Left renal cortex interstitium (tissue), 4 donors: ENCODE measurements at regions not wholly inside any gene's neighbourhood (a gene's known extent, or its start where the extent isn't known, plus 50 kb on each side); places are given as distances from the start of the nearest gene placed in this dataset.

Experiments
- DNase-seq, 4 donors: peaks; one replicate each; pipeline ENCODE4 v3.0.0-alpha.2; 2013; ENCODE audit warnings: low read depth in 4 of 4, low spot score in 2 of 4, missing footprints in 1 of 4

DNA sequence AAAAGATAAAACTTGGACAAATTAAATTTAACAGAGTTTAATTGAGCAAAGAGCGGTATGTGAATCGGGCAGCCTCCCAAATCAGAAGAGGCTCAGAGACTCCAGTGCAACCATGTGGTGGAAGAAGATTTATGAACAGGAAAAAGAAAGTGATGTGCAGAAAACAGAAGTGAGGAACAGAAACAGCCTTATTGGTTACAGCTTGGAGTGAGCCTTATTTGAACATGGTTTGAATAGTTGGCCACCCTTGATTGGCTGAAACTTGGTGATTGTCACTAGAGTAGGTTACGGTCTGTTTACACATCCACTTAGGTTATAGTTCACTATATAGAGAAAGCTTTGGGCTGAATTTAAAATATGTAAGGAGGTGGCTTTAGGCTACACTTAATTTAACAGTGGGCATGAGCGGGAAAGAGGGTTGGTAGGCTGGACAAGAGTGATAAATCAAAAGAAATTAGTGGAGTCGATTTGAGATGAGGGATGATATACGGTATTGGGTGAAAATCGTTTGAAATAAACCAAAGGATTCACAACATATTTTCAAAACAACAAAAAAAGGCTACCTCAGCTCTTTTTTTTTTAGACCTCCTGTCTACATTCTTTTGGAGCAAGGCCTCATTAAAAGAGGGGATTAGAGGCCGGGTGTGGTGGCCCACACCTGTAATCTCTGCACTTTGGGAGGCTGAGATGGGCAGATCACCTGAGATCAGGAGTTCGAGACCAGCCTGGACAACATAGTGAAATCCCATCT lies 84.3 kb upstream of the PREP start:
- DNase-seq, result no peak

DNA sequence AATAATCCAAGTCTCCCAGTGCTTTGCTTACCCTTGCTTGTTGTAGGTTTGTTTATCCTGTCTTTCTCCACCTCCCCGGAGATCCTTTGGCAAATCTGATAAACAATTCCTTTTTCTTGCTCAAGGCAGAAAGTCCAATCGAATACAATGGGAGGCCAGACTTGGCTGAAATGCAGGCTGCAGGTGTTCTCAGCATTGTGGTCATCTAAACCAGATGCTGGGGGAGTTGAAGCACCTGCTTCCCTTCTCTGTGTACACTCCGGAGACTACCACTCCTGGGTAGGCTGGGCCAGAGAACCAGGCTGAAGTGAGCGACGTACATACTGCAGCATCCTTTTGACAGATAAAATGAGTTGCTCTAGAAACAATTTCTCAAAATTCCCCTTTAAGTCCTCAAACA lies 82.6 kb upstream of the PREP start:
- no peak for DNase-seq

- DNase-seq, result peak in 2 of 4 donors; percentile 11 to 65
These were observed 81.6 kb upstream of the PREP start for GRCh38 chr6:105484238-105485161.

DNA sequence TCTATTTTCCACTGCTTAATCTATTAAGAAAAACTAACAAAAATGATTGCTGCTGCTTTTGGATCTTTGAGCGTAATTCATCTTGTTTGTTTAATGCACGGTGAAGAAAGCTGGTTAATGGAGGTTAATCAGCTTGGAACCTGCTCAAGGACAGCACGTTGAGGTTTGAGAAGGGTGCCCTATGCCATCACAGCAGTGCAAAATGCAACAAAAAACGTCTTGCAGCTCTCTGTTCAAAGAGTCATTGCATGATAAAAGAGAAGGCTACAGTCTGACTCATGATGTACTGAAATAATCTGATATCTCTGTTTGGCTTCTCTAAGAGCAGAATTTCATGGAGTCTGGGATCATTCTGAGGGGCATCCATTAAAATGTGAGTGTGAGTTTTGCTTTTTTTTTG lies 80.6 kb upstream of the PREP start:
- DNase-seq, result no peak

DNA sequence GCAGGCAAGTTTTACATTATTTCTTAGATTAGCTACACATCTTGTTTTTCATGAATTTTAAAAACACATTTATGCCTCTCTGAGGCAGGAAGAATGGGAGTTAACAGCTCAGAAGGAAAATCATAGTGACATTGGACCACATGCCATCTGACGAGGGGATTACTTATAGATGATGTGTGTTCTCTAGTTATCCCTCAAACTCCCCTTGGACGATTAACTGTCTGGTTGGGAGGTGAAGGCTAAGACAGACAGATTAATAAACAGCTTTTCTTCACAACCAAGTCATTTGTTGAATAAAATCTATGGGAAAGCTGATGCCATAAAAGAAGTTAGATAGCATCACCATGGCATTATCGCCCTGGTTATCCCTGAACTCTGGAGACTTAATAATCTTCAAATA lies 80.0 kb upstream of the PREP start:
- DNase-seq, result no peak

DNA sequence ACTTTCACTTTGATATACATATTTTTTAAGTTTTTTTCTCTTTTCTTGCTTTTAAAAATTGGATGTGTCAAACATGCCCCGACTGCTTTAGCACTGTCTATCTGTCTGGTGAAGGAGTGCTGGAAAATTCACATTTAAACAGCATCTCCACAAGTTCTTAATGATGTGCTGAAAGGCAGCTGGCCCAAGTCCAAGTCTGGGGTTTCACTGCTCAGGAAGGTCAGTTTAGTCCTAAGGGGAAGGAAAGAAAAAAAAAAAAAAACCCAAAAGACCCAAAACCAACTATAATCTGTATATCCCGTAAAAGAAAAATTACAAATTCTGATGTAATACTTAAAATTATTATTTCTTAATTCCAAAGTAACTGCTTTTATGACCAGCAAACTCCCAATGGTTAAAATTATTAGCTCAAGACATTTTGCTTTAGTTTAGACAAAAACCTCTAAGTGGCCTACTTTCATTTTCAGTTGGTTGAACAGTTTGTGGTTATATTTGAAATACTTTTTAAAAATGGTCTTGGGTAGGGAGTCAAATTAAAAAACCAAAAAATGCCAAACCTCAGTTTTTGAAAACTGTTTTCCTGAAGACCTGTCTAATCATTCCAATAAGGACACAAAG lies 79.5 kb upstream of the PREP start:
- no peak for DNase-seq

DNA sequence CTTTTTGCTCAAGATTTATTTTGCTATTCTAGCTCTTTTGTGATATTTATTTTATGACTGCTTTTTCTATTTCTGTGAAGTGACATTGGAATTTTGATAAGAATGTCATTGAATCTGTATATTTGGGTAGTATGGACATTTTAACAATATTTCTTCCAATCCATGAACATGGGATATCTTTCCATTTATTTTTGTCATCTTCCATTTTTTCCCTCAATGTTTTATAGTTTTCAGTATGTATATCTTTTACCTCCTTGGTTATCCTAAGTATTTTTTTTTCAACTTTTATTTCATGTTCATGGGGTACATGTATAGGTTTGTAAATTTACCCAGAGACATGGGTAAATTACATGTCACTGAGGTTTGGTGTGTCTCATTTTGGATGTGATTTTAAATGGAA lies 74.1 kb upstream of the PREP start:
- DNase-seq, result no peak

GRCh38 chr6:105474234-105474633 lies 71.4 kb upstream of the PREP start:
- no peak for DNase-seq

- DNase-seq, result no peak
These were observed 67.1 kb upstream of the PREP start for GRCh38 chr6:105469946-105470345.

GRCh38 chr6:105468850-105469249 lies 66.0 kb upstream of the PREP start:
- DNase-seq, result no peak

DNA sequence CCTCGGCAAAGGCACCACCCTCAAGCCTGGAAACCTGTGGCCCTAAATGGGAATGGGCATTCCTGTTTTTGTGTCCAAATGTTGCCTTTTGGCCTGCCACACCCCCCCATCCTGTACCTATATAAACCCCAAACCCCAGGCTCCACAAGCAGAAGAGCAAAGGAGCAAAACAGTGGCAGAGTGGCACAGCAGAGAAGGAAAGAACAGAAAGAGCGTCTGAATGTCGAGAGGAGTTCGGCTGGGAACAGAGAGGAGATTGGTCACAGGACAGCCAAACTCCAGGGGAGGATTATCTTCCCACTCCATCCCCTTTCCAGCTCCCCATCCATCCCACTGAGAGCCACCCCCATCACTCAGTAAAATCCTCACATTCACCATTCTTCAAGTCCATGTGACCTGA lies 58.0 kb upstream of the PREP start:
- no peak for DNase-seq

DNA sequence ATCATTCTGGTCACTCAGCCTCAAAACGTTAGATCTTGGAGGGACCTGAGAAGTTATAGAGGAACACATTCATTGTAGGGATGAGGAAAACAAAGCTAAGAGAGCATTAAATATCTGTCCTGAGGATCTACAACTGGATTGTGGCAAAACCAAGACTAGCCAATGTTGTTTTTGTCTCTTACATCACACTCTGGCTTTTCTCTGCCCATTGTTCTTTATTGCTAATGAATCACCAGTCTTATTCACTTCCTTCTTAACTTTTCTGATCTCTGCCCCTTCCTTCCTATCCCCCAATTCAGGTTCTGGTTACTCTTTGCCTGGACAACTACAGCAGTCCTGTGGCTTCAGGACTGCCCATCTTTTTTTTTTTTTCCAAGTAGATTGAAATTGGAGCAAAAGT lies 57.0 kb upstream of the PREP start:
- DNase-seq, result no peak

DNA sequence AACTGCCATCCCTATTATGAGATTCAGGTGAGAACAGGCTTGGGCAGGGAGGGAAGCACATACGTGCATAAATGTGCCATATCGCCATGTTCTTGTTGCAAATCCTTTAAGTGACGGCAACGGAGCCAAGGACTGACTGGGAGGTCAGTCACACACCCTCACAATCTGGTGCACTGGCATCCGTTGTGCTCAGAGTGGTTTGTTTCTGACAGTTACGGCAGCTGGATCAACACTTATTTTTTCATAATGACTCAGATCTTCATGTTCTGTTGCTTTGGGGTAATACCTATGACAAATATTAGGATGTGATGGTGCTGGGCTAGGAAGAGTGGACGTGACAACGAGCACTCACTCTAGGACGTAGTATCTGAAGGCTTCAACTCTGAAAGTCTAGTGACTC lies 56.2 kb upstream of the PREP start:
- DNase-seq, result no peak

DNA sequence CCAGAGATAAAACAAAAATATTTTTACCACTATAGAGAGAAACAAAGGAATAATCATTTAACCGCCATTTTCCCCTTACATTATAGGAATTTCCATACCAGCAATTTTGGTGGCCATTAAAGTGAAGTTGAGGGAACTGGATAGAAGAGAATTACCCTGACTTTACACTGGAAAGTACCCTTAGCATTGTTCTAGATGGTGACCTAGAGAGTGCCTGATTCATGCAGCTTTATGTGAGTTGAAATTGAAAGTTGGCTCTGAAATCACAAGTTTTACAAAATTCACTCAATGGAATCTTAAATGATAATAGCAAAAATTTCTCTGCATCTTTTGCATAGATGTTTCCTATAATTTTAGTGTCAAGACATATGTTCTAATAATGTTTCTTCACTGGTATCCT lies 55.7 kb upstream of the PREP start:
- no peak for DNase-seq

DNA sequence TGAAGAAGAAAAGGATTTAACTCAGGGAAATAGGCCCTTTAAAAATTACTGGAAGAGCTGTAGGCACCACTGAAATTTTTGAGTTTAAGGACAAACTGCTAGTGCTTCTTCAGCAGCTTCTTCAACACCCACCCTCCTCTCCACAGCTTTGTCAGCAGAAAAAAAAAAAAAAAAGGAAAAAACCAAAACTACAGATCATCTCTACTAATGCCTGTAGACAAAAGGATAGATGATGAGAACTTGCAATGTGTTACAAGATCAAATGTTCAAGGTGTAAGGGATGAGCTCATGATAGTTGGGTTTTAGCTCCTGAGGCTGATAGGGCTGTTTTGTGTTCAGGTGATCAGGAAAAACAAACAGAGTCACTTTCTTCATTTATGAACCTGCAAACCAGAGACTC lies 55.2 kb upstream of the PREP start:
- DNase-seq, result no peak

GRCh38 chr6:105453968-105454367 lies 51.1 kb upstream of the PREP start:
- no peak for DNase-seq

- no peak for DNase-seq
These were observed 50.3 kb upstream of the PREP start for GRCh38 chr6:105452924-105453756.
